ENCODE measurements at regions not wholly inside any gene's neighbourhood (a gene's known extent, or its start where the extent isn't known, plus 50 kb on each side); places are given as distances from the start of the nearest gene placed in this dataset.

DNA sequence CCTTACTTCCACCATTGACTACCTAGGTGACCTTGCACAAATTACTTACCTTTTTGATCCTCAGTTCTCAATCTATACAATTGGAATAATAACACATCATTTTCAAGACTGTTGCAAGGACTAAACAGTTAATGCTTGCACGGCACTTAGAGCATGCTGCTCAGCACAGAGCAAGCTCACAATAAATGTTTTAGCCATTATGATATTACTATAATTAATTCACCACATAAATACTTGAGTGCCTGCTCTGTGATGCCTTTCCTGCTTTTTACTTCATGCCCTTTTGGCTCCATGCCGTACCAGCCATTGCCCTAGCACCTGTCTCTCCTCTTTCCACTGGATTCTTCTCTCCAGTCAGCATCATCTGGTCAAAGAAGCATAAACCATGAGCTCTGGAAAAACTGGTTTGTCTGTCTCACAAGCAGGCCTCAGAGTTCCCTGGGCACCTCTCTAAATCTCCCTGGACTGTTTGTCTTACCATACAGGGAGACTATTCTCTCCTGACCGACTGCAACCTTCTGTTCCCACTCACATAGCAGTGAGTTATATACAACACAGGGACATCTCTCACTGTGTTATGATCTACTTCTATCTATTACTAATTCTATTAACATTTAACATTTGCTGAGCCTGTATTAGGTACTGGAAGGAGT is 260.4 kb upstream of the ADRA1B start:
- Histone ChIP-seq H3K4me2 (no peak overlapping the region), H3K79me2 (no peaks in the 10 kb centered on the region), H3K27ac (no peak overlapping the region), H4K20me1 (ENCODE audit: insufficient read depth, poor library complexity, severe bottlenecking) (no peaks in the 10 kb centered on the region), H3K9me2 (replicated peaks; ENCODE audit: insufficient read depth) (no peaks in the 10 kb centered on the region), H3K36me3 (replicated peaks; ENCODE audit: insufficient read depth, low read depth) (no peaks in the 10 kb centered on the region), H3K27me3 (peaks cover 5% of the 10 kb centered on the region), H3K4me1 (ENCODE audit: insufficient read depth) (no peaks in the 10 kb centered on the region), H3K9me3 (ENCODE audit: low read depth) (no peaks in the 10 kb centered on the region), H2AFZ (no peak overlapping the region), H3K4me3 (no peak overlapping the region)
- TF ChIP-seq EZH2 (IDR thresholded peaks at IDR 0.05; ENCODE audit: borderline replicate concordance) (no peak), EZH2phosphoT487 (IDR thresholded peaks at IDR 0.05; ENCODE audit: low read depth, severe bottlenecking, unreplicated experiment) (no peak)
- TF ChIP-seq, protein P1, sequence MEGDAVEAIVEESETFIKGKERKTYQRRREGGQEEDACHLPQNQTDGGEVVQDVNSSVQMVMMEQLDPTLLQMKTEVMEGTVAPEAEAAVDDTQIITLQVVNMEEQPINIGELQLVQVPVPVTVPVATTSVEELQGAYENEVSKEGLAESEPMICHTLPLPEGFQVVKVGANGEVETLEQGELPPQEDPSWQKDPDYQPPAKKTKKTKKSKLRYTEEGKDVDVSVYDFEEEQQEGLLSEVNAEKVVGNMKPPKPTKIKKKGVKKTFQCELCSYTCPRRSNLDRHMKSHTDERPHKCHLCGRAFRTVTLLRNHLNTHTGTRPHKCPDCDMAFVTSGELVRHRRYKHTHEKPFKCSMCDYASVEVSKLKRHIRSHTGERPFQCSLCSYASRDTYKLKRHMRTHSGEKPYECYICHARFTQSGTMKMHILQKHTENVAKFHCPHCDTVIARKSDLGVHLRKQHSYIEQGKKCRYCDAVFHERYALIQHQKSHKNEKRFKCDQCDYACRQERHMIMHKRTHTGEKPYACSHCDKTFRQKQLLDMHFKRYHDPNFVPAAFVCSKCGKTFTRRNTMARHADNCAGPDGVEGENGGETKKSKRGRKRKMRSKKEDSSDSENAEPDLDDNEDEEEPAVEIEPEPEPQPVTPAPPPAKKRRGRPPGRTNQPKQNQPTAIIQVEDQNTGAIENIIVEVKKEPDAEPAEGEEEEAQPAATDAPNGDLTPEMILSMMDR (IDR thresholded peaks at IDR 0.05; ENCODE audit: poor library complexity) = no peak
- 68% methylated on average over 3 of the region's 3 CpGs for WGBS (ENCODE audit: low lambda C conversion rate, missing lambda C conversion rate)
- no peak for DNase-seq (ENCODE audit: low spot score)

DNA sequence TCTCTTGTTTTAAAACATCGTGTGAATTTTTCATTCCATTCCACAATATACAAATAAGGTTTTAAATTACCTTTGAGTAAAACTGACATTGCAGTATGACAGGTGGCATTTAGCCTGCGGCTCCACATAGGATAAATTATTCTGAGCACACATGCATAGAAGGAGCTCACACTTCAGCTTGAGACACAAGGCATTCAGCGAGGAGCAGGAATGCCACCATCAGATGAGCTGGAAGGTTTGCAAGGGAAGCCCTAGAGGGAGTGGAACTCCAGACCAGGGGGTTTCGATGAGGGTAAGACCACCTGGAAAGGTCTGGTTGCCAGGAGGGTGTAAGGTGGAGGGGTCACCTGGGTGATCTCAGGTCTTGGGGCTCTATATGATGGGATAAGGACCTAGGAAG is 259.0 kb upstream of the ADRA1B start:
- Histone ChIP-seq H3K9me3 (ENCODE audit: low read depth) (no peaks in the 10 kb centered on the region), H3K27ac (no peak overlapping the region), H3K4me3 (no peak overlapping the region), H3K4me2 (no peak overlapping the region), H3K9me2 (replicated peaks; ENCODE audit: insufficient read depth) (no peaks in the 10 kb centered on the region), H2AFZ (no peak overlapping the region), H3K79me2 (no peaks in the 10 kb centered on the region), H3K36me3 (replicated peaks; ENCODE audit: insufficient read depth, low read depth) (no peaks in the 10 kb centered on the region), H4K20me1 (ENCODE audit: insufficient read depth, poor library complexity, severe bottlenecking) (no peaks in the 10 kb centered on the region), H3K27me3 (peaks cover 5% of the 10 kb centered on the region), H3K4me1 (ENCODE audit: insufficient read depth) (no peaks in the 10 kb centered on the region)
- no peak for DNase-seq (ENCODE audit: low spot score)
- TF ChIP-seq EZH2 (IDR thresholded peaks at IDR 0.05; ENCODE audit: borderline replicate concordance) (no peak), EZH2phosphoT487 (IDR thresholded peaks at IDR 0.05; ENCODE audit: low read depth, severe bottlenecking, unreplicated experiment) (no peak)
- TF ChIP-seq, protein P1 (IDR thresholded peaks at IDR 0.05; ENCODE audit: poor library complexity) = no peak
- 79% methylated on average over 4 of the region's 4 CpGs for WGBS (ENCODE audit: low lambda C conversion rate, missing lambda C conversion rate)

- Histone ChIP-seq H3K4me2 (no peak overlapping the region), H3K36me3 (replicated peaks; ENCODE audit: insufficient read depth, low read depth) (no peaks in the 10 kb centered on the region), H2AFZ (no peak overlapping the region), H4K20me1 (ENCODE audit: insufficient read depth, poor library complexity, severe bottlenecking) (no peaks in the 10 kb centered on the region), H3K27me3 (peaks cover 5% of the 10 kb centered on the region), H3K4me3 (no peak overlapping the region), H3K9me3 (ENCODE audit: low read depth) (no peaks in the 10 kb centered on the region), H3K79me2 (no peaks in the 10 kb centered on the region), H3K27ac (no peak overlapping the region), H3K9me2 (replicated peaks; ENCODE audit: insufficient read depth) (no peaks in the 10 kb centered on the region), H3K4me1 (ENCODE audit: insufficient read depth) (no peaks in the 10 kb centered on the region)
- 75% methylated on average over 6 of the region's 6 CpGs for WGBS (ENCODE audit: low lambda C conversion rate, missing lambda C conversion rate)
- TF ChIP-seq EZH2 (IDR thresholded peaks at IDR 0.05; ENCODE audit: borderline replicate concordance) (no peak), EZH2phosphoT487 (IDR thresholded peaks at IDR 0.05; ENCODE audit: low read depth, severe bottlenecking, unreplicated experiment) (no peak)
- TF ChIP-seq, protein P1 (IDR thresholded peaks at IDR 0.05; ENCODE audit: poor library complexity) = no peak
- no peak for DNase-seq (ENCODE audit: low spot score)
Observed at GRCh38 chr5:159657771-159658170, 258.5 kb upstream of the ADRA1B start.

All from hepatocyte (in vitro differentiated cells).